ENCODE measurements at regions not wholly inside any gene's neighbourhood (a gene's known extent, or its start where the extent isn't known, plus 50 kb on each side); places are given as distances from the start of the nearest gene placed in this dataset.

- no peak for DNase-seq
These were observed 151.9 kb downstream of the MACROH2A1 start for GRCh38 chr5:135246923-135247795.

- DNase-seq = no peak
These were observed 152.5 kb downstream of the MACROH2A1 start for GRCh38 chr5:135246605-135246922.

- DNase-seq = no peak
These were observed 153.2 kb downstream of the MACROH2A1 start for GRCh38 chr5:135245521-135246499.

- no peak for DNase-seq
These were observed 154.4 kb downstream of the MACROH2A1 start for GRCh38 chr5:135244620-135245021.

GRCh38 chr5:135243556-135244285 is 155.3 kb downstream of the MACROH2A1 start:
- no peak for DNase-seq

GRCh38 chr5:135242866-135243555 is 156.0 kb downstream of the MACROH2A1 start:
- DNase-seq = no peak

- DNase-seq = no peak
These were observed 156.8 kb downstream of the MACROH2A1 start for GRCh38 chr5:135242021-135242865.

GRCh38 chr5:135241536-135241935 is 157.5 kb downstream of the MACROH2A1 start:
- DNase-seq = no peak

- no peak for DNase-seq
These were observed 158.2 kb downstream of the MACROH2A1 start for GRCh38 chr5:135240781-135241360.

- no peak for DNase-seq
These were observed 158.8 kb downstream of the MACROH2A1 start for GRCh38 chr5:135240283-135240633.

GRCh38 chr5:135239453-135240282 is 159.4 kb downstream of the MACROH2A1 start:
- no peak for DNase-seq

- DNase-seq = no peak
These were observed 160.2 kb downstream of the MACROH2A1 start for GRCh38 chr5:135238622-135239452.

- DNase-seq = no peak
These were observed 161.3 kb downstream of the MACROH2A1 start for GRCh38 chr5:135237748-135238103.

- DNase-seq = no peak
These were observed 161.9 kb downstream of the MACROH2A1 start for GRCh38 chr5:135236908-135237747.

- DNase-seq = no peak
These were observed 162.7 kb downstream of the MACROH2A1 start for GRCh38 chr5:135236228-135236907.

GRCh38 chr5:135235551-135236227 is 163.3 kb downstream of the MACROH2A1 start:
- DNase-seq = no peak
